ENCODE measurements at regions not wholly inside any gene's neighbourhood (a gene's known extent, or its start where the extent isn't known, plus 50 kb on each side); places are given as distances from the start of the nearest gene placed in this dataset.

- DNase-seq (ENCODE audit: low read depth in 1 of 2, low spot score in 2 of 2), result no peak
- TF ChIP-seq TBP (IDR thresholded peaks at IDR 0.05; ENCODE audit: low read depth, low read length), result no peak
- no peak for TF ChIP-seq HDAC6 (IDR thresholded peaks at IDR 0.05; ENCODE audit: low read depth, low read length)
- no peak for TF ChIP-seq RFX5 (IDR thresholded peaks at IDR 0.05; ENCODE audit: borderline replicate concordance, low read depth, low read length)
Observed at GRCh38 chr5:155282503-155283107, 269.1 kb downstream of the KIF4B start.

More at GRCh38 chr5:155282503-155283107, 269.1 kb downstream of the KIF4B start:
- H2BK15ac ChIP-seq (ENCODE audit: low read length), result no peak overlapping the region
- H2AK5ac ChIP-seq (ENCODE audit: low read depth, low read length), result no peak overlapping the region
- no peaks in the 10 kb centered on the region for H3K23me2 ChIP-seq (ENCODE audit: low read depth, low read length)
- no peak overlapping the region for H3K18ac ChIP-seq (ENCODE audit: extremely low read depth, low read length)
- no peak overlapping the region for H4K91ac ChIP-seq (replicated peaks; ENCODE audit: insufficient read length, low read length)
- CTCF ChIA-PET (ENCODE audit: partially characterized antibody), result interaction anchor here (0.8 to 1.7 kb wide), 6 partner anchors 12 to 312 kb away, joined by 3 to 5 read pairs (median 4); no protein-coding TSS in a partner anchor
- FAIRE-seq, result no peak
- H4K5ac ChIP-seq (ENCODE audit: insufficient read length, low read depth, low read length), result no peak overlapping the region
- no peak overlapping the region for H3K4me3 ChIP-seq (ENCODE audit: extremely low read depth in 1 of 4, insufficient read depth in 2 of 4, low read depth in 3 of 4, low read length in 4 of 4)
- no peaks in the 10 kb centered on the region for H3K9me3 ChIP-seq (ENCODE audit: insufficient read depth in 2 of 2, low read depth in 1 of 2, low read length in 1 of 2)
- peaks cover 0 to 9% (median 3%) of the 10 kb centered on the region in 4 experiments; a peak in 2 of 7 replicates for H3K4me1 ChIP-seq (replicated peaks in 1 of 4; ENCODE audit: control insufficient read depth in 3 of 4, insufficient read depth in 4 of 4, low read length in 3 of 4)
- no peaks in the 10 kb centered on the region for H3K27me3 ChIP-seq (replicated peaks in 1 of 4; ENCODE audit: control insufficient read depth in 3 of 4, extremely low read depth in 1 of 4, insufficient read depth in 3 of 4, low read length in 3 of 4)
- no peak overlapping the region for H4K8ac ChIP-seq (ENCODE audit: extremely low read depth, insufficient read depth, low read length)
- H3K79me2 ChIP-seq (ENCODE audit: control insufficient read depth in 1 of 2, insufficient read depth in 2 of 2, low read length in 2 of 2), result no peaks in the 10 kb centered on the region
- POLR2A ChIA-PET (ENCODE audit: partially characterized antibody), result no interaction called here
- WGBS, 2 experiments (ENCODE audit: extremely low coverage in 1 of 2, insufficient coverage in 1 of 2, insufficient read length in 1 of 2, insufficient replicate concordance in 2 of 2, low coverage in 1 of 2, low lambda C conversion rate in 2 of 2, missing lambda C conversion rate in 1 of 2), result 85% methylated on average over 6 of the region's 6 CpGs; no CpG with 5 or more reads in 1 of the 2 experiments
- no peak overlapping the region for H2BK120ac ChIP-seq (replicated peaks; ENCODE audit: low read depth, low read length)
- H3K36me3 ChIP-seq (ENCODE audit: control insufficient read depth in 2 of 4, insufficient read depth in 4 of 4, low read length in 3 of 4), result no peaks in the 10 kb centered on the region
- no peak overlapping the region for H2BK12ac ChIP-seq (ENCODE audit: low read depth, low read length)
- no peaks in the 10 kb centered on the region for H3K79me1 ChIP-seq (ENCODE audit: low read depth, low read length)
- no peak overlapping the region for H3K4me2 ChIP-seq (ENCODE audit: insufficient read depth in 1 of 2, low read depth in 2 of 2, low read length in 2 of 2)
- no peak overlapping the region for H3K4ac ChIP-seq (replicated peaks; ENCODE audit: insufficient read length, low read depth, low read length)
- no peak overlapping the region for H3K14ac ChIP-seq (ENCODE audit: insufficient read length)
- no peak overlapping the region for H2BK20ac ChIP-seq (ENCODE audit: low read length)
- no peak overlapping the region for H3K23ac ChIP-seq (ENCODE audit: insufficient read length)
- no peak overlapping the region for H3K9ac ChIP-seq (replicated peaks in 1 of 4; ENCODE audit: extremely low read depth in 1 of 4, low read depth in 3 of 4, low read length in 3 of 4)
- H3K56ac ChIP-seq (replicated peaks; ENCODE audit: insufficient read length, low read depth, low read length), result no peak overlapping the region
- no peak overlapping the region for H2AFZ ChIP-seq (ENCODE audit: low read length)
- no peak overlapping the region for H3K27ac ChIP-seq (ENCODE audit: low read depth, low read length)
- no peak overlapping the region for H2BK5ac ChIP-seq (ENCODE audit: low read depth, low read length)
- no peaks in the 10 kb centered on the region for H4K20me1 ChIP-seq (replicated peaks in 1 of 2; ENCODE audit: control insufficient read depth in 1 of 2, insufficient read depth in 2 of 2, low read length in 2 of 2)

Measured in H1 (cell line).